ENCODE measurements at regions not wholly inside any gene's neighbourhood (a gene's known extent, or its start where the extent isn't known, plus 50 kb on each side); places are given as distances from the start of the nearest gene placed in this dataset.
"Not testable (repeated sequence)": the region's sequence is repeated elsewhere in the genome, so short reads cannot be mapped to it uniquely, and the experiment has no call there.

GRCh38 chr4:188767496-188767895, 628.3 kb downstream of the TRIML1 start:
- DNase-seq = no peak

- DNase-seq = no peak
Observed at GRCh38 chr4:188778905-188779304, 639.7 kb downstream of the TRIML1 start.

DNA sequence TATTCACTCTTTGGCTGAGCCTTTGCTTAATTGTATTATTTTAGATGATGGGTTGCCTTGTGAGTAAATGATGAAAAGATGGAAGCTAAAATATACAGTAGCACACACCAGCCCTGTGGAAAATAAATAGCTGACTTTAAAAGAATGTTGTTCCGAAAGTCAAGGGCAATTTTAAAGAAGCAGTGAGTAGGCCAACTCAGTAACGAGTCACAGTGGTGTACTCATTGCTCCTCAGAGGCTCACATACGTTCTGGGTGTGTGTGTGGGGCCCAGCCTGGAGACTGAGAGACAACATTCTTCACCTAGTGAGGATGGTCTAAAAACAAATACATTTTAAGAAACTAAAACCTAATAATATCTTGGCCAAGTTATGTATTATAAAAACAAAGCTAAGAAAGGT, 640.3 kb downstream of the TRIML1 start:
- DNase-seq = no peak

DNA sequence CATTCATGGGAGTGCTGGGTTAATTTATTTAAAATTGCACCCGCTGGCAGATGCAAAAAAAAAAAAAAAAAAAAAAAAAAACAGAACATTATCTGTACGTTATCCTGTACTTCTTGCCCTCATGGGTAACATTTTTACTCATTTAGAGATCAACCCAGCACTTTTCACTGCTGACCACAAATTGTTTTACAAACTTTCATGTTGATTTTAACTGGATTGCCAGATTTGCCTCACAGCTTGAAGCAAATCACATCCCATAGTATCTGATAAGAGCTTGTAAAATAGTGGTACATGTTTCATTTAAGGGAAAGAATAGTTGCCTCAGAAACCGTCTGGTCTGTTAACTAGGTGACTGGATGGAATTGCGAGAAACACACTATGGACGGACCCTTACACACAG, 640.8 kb downstream of the TRIML1 start:
- DNase-seq = no peak

- DNase-seq = no peak
Observed at GRCh38 chr4:188780686-188781085, 641.4 kb downstream of the TRIML1 start.

- no peak for DNase-seq
Observed at GRCh38 chr4:188781655-188782054, 642.4 kb downstream of the TRIML1 start.

- DNase-seq = no peak
Observed at GRCh38 chr4:188783175-188783574, 643.9 kb downstream of the TRIML1 start.

GRCh38 chr4:188783606-188784160, 644.4 kb downstream of the TRIML1 start:
- no peak for DNase-seq

GRCh38 chr4:188796600-188796999, 657.4 kb downstream of the TRIML1 start:
- DNase-seq = not testable (repeated sequence)

- DNase-seq = not testable (repeated sequence)
Observed at GRCh38 chr4:188797011-188797410, 657.8 kb downstream of the TRIML1 start.

GRCh38 chr4:188804861-188805260, 665.6 kb downstream of the TRIML1 start:
- DNase-seq = no peak

GRCh38 chr4:188811121-188811520, 671.9 kb downstream of the TRIML1 start:
- no peak for DNase-seq

DNA sequence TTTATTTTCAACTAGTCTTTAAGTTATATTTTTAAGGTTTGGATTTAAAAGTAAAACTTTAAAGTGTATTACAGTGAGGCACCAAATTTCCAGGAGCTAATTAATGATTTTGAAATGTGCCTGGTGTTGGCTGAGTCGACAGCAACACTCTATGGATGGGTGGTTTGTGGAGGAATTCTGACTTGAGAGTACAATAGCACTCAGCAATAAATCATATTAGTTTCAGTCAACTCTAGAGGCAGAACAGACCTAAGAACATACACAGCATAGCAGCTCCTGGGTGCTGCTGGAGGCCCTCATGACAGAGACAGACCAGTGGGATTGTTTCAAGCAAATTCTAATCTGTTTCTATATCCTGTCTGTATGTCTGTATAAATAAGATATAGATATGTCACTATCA, 673.4 kb downstream of the TRIML1 start:
- DNase-seq = no peak

DNA sequence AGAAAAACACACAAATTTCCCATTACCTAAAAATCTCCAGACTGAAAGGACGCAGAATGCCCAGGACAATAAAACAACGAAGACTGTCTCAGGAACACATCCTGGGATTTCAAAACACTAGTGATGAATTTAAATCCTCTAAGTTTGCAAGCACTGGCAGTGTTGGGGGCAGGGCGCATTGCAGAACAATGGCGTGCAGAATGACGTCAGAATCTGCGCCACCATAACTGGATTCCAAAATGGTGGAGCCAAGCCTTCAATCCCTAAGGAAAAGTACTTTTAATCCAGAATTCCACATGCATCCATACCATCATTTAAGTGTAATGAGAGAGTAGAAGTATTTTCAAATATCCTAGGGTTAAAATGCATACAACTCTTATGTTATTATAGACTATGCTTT, 679.1 kb downstream of the TRIML1 start:
- no peak for DNase-seq

GRCh38 chr4:188819233-188819632, 680.0 kb downstream of the TRIML1 start:
- no peak for DNase-seq

DNA sequence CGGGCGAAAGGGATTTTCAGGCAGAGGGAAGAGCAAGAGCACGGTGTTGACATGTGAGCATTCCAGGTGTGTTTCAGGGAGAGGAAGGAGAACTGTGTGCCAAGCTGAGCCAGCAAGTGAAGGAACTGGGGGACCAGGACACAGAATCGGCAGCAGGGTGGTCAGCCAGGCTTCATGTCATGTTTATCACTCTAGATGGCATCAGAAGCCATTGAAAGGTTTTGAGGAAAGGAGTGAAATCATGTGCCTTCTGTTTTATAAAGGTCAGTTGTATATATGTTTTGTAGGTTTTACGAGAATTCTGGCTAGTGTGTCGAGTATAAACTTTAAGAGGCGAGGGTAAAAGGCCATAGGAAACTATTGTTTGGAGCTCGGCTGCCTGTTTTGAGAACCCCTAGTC, 682.3 kb downstream of the TRIML1 start:
- DNase-seq = no peak

DNA sequence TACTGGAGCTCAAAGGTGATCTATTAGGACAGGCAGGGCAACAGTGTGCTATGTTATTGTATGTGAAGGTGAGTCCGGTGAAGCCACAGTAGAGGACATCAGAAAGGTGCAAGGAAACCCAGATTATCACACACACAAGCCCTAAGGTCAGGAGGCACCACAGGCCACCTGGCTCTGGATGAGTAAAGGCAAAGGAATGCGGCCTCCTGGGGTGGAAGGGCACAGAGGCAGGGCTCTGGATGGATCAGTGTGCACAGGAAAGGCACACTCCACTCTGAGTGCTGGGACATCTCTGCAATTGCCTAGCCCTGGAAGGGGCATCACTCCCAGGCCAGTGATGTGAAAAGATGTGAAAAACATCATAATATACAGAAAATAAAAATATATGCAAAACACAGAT, 683.5 kb downstream of the TRIML1 start:
- DNase-seq = no peak

DNA sequence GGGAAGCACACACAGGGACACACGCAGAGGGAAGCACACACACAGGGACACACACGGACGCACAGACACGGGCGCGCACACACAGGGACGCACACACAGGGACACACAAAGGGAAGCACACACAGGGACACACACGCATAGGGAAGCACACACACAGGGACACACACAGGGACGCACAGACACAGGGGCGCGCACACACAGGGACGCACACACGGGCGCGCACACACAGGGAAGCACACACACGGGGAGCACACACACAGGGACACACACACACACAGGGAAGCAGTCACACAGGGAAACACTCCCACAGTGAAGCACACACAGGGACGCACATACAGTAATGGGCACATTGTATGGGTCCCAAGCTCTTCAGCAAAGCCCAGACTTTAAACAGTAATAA, 685.3 kb downstream of the TRIML1 start:
- no peak for DNase-seq

DNA sequence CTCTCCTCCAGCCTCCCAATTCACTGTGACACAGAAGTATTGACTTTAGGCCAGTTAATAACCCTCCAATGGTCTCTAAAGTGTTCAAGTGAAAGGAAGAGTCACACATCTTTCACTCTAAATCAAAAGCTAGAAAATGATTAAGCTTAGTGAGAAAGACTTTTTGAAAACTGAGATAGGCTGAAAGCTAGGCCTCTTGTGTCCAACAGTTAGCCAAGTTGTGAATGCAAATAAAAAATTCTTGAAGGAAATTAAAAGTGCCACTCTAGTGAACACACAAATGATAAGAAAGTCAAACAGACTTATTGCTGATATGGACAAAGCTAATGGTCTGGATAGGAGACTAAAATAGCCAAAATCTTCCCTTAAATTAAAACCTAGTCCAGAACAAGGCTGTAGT, 687.2 kb downstream of the TRIML1 start:
- DNase-seq = no peak

GRCh38 chr4:188839704-188840103, 700.5 kb downstream of the TRIML1 start:
- no peak for DNase-seq

DNA sequence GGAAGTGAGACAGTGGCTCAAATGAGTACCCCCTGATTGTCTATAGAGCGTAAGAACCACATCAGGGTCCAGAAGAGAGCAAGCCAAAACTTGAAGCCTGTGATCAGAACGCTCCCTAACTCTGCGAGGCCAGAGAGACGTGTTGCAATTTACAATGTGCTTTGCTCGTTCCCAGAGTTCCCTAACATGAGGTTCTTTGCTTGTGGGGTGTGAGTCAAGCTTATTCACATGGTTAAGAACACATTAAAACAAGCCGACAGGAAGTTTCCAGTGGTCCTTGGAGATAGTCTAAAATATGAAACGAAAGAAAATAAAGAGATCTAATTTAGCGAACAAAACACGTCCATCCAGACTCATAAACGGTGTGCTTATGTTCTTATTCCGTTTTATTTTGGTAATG, 702.3 kb downstream of the TRIML1 start:
- no peak for DNase-seq

DNA sequence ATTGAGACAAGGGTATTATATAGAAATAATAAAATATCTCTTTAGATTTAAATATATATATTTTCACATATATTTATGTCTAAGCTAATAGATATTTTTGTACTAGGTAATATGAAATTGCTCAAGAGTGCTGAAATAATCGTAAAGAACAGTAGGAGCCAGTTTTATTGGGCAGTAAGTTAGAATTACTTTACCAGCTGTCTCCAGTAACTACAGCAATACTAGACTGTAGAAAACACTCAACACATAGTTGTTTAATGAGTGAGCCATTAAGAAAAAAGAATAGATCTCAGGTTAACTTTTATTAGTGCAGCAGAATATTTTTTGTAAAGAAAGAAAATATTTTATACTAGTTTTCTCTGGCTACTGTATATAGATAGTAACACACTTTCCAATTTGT, 715.2 kb downstream of the TRIML1 start:
- DNase-seq = no peak

DNA sequence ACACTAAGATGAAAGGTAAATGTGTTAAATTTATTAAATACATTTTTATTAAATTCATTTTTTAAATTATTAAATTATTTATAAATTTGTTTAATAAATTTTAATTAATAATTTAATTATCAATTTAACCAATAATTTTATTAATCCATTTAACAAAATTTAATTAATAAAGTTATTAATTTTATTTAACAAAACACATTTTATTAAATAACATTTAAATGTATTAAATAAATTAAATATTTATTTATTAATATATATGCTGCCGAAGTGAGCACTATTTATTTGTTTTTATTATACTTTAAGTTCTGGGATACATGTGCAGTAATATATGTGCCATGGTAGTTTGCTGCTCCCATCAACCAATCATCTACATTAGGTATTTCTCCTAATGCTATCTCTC, 719.5 kb downstream of the TRIML1 start:
- no peak for DNase-seq

- no peak for DNase-seq
Observed at GRCh38 chr4:188864741-188865140, 725.5 kb downstream of the TRIML1 start.

- no peak for DNase-seq
Observed at GRCh38 chr4:188867796-188868195, 728.6 kb downstream of the TRIML1 start.

GRCh38 chr4:188869581-188869980, 730.3 kb downstream of the TRIML1 start:
- no peak for DNase-seq

All from NCI-H510A treated with DMSO at 0.1 percent for 48 hours (cell line).